Renal pelvis (tissue), 1 donor: ENCODE measurements at regions not wholly inside any gene's neighbourhood (a gene's known extent, or its start where the extent isn't known, plus 50 kb on each side); places are given as distances from the start of the nearest gene placed in this dataset.

ENCODE experiments used
- DNase-seq: peaks from one replicate; pipeline ENCODE4 v3.0.0-alpha.2; 2013

DNA sequence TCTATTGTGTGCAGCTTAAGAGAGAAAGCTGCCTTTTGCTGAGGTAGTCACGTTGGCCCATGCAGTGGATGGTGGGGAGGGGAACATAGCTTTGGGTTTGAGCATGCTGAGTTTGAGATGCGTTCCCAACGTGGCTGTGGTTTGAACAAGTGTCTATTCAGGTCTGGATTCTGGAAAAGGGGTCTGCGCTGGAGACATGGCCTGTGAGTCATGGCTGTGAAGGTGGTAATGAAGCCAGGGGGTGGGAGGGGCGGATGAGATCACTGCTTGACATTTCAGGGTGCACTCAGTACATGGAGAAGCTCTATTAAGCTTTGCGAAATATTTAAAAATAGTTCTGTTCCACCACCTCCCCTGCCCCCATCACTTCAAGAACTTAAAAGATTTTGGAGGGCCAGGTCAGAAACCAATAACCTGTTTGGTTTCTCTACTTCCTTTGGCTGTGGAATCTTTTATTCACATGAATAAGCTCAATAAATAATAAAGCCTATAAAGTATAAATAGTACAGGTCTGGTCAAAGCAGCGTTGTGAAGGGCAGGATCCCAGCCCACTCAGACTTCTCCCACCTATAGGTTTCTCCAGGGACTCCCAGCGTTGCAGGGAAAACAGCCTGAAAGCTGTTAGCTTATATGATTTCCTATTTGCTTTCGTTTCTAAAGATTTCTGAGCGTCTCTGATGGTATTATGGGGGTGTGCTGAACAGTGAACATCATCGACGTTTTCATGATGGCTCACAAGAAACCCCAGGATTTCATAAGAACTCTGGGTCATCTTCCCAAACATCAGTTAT lies 189.9 kb downstream of the NSG2 start:
- DNase-seq, result no peak

- no peak for DNase-seq
These were observed 190.6 kb downstream of the NSG2 start for GRCh38 chr5:174236070-174236469.

DNA sequence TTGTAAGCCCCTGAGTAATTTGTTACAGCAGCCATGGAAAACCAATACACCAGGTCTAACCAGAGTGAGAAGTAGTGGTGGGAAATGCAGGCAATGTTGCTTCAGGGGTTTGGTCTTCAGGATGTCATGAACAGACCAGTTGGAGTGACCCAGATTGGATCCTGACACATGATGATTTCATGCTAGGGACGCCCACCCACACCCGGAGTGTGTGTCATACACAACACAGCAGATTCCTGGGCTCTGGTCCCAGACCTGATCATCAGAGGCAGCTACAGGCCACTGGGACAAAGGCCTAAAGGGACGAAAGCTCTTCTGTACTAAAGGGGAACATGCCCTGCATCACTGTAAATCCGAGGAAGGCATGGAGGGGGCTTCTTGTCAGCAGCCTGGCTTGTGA lies 194.2 kb downstream of the NSG2 start:
- DNase-seq, result no peak

- no peak for DNase-seq
These were observed 197.1 kb downstream of the NSG2 start for GRCh38 chr5:174242573-174242972.

- no peak for DNase-seq
These were observed 198.4 kb downstream of the NSG2 start for GRCh38 chr5:174243904-174244303.

DNA sequence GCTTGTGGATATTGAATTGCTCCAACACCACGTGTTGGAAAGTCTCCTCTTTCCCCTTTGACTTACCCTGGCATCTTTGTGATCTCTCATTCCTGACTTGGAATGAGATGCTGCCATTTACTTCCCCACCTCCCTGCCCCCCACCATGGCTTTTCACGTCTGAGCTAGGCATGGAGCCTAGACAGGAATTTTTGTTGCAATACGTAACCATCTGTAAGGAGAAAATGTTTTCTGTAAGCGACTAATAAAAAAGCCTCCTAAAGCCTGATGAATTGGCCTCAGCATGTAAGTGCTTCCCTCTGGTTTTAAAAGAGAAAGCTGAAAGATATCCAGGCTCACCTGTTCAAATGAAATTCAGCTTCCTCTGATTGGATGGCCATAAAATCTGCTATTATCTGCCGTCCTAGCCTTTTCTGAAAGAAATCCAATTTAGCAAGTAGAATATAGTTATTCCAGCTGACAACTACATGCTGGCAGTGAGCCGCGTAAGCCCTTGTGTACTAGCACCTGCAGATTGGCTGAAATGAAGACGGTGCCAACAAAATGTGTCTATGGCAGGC lies 200.1 kb downstream of the NSG2 start:
- no peak for DNase-seq

DNA sequence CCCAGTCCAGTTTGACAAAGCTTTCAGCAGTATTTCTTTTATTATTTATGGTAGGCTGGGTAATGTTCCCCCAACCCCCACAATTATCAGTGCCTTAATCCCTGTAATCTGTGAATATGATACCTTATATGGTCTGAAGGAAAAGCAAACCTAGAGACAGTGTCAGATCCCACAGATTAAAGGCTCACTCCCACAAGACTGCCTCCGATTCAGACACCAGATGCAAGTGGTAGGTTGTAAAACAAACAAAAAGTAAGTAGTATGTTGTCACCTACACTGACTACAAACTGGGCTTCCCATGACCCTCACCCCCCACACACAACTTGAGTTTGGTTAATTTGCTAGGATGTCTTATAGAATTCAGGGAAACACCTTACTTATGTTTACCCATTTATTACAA lies 201.2 kb downstream of the NSG2 start:
- DNase-seq, result no peak

GRCh38 chr5:174247301-174247700 lies 201.8 kb downstream of the NSG2 start:
- DNase-seq, result no peak

DNA sequence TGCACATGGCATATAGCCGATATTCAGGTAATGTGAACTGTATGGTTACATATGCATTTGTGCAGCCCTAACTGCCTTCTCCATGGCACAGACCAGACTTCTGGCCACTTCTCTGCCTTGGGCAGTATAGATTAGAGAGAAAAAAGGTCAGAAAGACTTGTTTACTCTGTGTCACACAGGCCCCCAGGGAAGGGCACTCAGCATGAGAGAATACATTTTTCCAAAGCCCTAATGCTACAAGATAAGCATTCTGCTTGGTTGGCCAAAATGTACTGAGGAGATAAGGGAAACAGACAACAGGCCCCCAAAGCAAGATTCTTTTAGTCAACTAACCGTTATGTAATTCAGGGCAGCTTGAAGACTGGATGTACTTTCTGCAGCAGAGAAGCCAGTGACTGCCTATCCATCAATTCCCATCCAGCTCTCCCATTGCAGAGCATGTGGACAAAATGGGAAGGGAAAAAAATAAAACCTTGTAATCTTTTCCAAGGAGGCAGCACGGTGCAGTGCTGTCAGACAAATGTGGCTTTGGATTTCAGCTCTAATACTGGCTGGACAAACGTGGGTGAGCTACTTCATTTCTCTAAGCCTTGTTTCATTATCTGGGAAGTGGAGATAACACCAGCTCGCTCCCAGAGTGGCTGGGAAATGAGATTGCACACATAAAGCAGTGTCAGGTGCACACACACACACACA lies 205.9 kb downstream of the NSG2 start:
- no peak for DNase-seq

DNA sequence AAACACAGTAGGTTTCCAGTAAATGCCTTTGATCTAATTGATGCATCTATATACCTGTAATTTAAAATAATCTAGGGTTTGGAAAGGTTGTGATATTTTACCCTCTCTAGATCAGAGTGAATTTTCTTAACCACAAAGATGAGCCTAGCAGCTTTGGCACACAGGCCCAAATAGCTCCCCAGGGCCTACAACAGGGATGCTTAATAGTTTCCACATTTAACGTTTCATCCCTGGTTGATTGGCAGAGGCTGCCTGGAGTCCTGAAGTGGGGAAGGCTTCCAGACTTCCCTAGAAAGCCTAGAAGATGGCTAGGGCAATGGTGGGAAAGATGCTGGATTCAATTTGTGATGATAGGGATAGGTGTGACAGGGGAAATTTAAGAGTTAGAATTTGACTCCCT lies 206.6 kb downstream of the NSG2 start:
- DNase-seq, result no peak

DNA sequence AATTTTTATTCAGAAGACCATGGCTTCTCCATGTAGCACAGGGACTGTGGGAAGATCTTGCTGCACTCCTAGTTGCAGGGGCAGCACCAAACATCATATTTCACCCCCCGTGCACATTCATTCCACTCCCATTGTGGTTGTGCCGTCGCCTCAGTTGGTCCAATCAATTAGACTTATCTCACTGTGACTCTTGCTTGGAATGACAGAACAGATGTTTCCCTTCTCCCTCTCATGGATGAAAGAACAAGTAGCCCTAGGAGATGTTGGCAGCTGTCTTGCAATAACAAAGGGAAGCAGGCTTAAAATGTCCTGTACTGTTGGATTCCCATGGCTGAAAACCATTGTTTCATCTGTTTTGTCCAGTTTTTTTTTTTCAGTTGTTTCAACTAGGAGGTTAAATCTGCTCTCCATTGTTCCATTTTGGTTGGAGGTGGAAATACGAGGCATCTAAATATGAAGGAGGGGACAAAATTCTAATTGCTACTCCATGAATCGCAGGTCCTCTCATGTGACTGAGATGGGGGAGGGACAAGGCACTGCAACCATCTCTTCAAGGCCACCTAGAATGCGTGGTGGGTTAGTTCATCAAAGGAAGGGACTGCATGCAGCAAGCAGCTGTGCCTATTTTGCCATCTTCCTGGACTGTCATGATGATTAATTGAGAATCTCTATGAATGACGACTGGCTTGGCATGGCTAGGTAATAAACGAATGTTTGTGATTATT lies 214.4 kb downstream of the NSG2 start:
- no peak for DNase-seq

GRCh38 chr5:174271316-174271715 lies 225.8 kb downstream of the NSG2 start:
- DNase-seq, result no peak

- DNase-seq, result no peak
These were observed 227.2 kb downstream of the NSG2 start for GRCh38 chr5:174272671-174273070.

DNA sequence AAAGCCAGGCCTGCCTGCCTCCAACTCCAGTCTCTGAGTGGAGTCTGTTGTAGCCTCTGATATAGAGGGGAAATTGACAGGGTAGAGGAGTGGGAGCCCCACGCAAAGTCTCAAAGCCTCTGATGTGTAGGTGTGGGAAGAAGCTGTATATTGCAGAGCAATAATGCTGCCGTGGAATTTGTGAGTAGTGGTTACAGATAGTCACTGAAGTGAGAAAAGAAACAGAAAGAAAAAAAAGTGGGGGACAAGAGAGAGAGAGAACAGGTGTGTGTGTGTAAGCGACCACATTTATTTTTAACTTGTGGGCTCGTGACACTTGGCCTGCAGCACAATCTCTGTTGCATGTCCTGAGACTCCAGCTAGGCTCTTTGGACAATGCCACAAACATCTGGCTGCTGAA lies 227.8 kb downstream of the NSG2 start:
- no peak for DNase-seq

- DNase-seq, result no peak
These were observed 230.5 kb downstream of the NSG2 start for GRCh38 chr5:174275959-174276358.

GRCh38 chr5:174281089-174281760 lies 235.7 kb downstream of the NSG2 start:
- DNase-seq, result no peak

GRCh38 chr5:174281855-174282254 lies 236.3 kb downstream of the NSG2 start:
- DNase-seq, result no peak

- DNase-seq, result no peak
These were observed 236.9 kb downstream of the NSG2 start for GRCh38 chr5:174282391-174282790.

DNA sequence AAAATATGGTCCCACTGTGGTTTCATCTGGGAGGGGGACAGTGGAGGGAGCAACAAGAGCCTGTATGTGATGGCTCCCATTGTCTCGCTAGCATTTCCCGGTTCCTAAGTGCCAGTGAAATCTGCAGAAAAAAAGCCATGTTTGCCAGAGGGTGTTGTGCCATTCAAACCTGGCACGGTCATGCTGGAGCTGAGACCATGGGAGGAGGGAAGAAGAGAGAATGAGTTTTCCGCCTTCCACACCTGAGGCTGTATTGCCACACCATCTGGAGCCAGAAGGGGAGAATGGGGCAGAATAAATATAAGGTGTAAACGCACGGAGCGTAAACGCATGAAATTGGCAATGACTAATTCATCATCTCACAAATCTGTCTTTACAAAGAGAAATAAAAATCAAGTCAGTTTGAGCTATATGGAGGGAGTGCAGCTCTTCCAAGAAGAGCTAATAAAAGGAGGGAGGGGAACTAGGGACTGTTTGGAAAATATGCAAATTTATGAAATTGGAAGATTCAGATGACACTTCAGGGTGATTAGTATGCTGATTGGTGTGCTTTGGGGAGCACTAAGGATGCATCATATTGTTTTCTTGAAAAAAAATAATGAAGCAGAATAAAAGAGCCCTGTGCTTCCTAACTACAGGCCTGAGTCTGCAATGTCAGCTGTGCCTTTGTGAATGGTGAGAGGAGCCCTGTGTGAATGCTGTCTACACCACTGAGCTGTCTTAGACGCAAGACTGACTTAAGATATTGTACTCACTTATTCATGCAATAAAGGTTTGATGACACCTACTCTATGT lies 237.9 kb downstream of the NSG2 start:
- DNase-seq, result no peak

DNA sequence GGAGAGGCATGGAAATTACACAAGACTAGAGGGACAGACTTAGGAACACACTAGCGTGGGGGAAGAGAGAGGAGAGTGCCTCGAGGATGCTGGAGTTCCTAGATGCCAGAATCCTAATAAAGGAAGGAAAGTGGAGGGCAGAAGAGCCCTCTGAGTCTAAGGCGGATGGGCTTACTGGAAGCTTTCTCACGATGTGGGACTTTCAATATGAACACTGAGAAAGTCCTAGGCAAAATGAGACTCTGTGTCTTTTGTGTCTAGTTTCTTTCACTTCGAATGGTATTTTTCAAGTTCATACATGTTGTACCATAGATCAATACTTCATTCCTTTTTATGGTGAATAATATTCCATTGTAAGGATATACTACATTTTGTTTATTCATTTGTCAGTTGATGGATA lies 239.4 kb downstream of the NSG2 start:
- no peak for DNase-seq

- DNase-seq, result no peak
These were observed 242.3 kb downstream of the NSG2 start for GRCh38 chr5:174287761-174288160.
